Pancreas (tissue), 10 donors: ENCODE measurements at regions not wholly inside any gene's neighbourhood (a gene's known extent, or its start where the extent isn't known, plus 50 kb on each side); places are given as distances from the start of the nearest gene placed in this dataset.

Source experiments
- ATAC-seq, 4 donors: fragments of 200-7000 bp; cut with Tn5 transposase; one replicate each; pipeline versions ENCODE4 v1.8.0 to v1.9.1; 2020; ENCODE audit warnings: mild to moderate bottlenecking in 4 of 4, moderate library complexity in 4 of 4
- DNase-seq, 6 donors: peaks; one replicate each; pipeline ENCODE4 v3.0.0-alpha.2; 2020
- FAIRE-seq: peaks from 2 replicates; lab custom pipeline; 2012; peaks lifted over from hg19 to GRCh38; lab: Jason Lieb, UNC
- H3K27ac ChIP-seq, 4 donors: fragments of 200-600 bp; sonication (generic); 1 replicate in 3 of 4; 2 replicates in 1 of 4; pipeline versions ENCODE4 v1.5.0 to v1.8.0; 2020
- H3K27me3 ChIP-seq, 4 donors: fragments of 200-600 bp; one replicate each; pipeline ENCODE4 v1.8.0; 2021
- H3K36me3 ChIP-seq, 3 donors: fragments of 200-600 bp; sonication (generic) in 1 of 3; one replicate each; pipeline versions ENCODE4 v1.5.0 to v1.8.0; 2020 to 2021
- H3K4me1 ChIP-seq, 3 donors: fragments of 200-600 bp; one replicate each; pipeline ENCODE4 v1.8.0; 2021
- H3K4me3 ChIP-seq, 4 donors: fragments of 200-600 bp; sonication (generic) in 2 of 4; one replicate each; pipeline versions ENCODE4 v1.5.0 to v1.8.0; 2020 to 2021
- H3K9me3 ChIP-seq, 4 donors: fragments of 200-600 bp; one replicate each; pipeline ENCODE4 v1.8.0; 2021
- CTCF ChIP-seq, 4 donors: fragments of 200-600 bp; sonication (generic) in 3 of 4; IDR thresholded peaks; one replicate each; pipeline versions ENCODE4 v1.5.0 to v1.8.0; 2021; ENCODE audit warnings: antibody characterized with exemption in 4 of 4
- WGBS, 2 donors: extraction: QIAGEN DNeasy Blood & Tissue Kit; methylation state at CpG; one replicate each; pipeline ENCODE4 v1.1.7; 2013; 5-methylcytosine and 5-hydroxymethylcytosine counted together
- intact Hi-C, 3 donors: fragments of 100-400 bp; cut with DNase I; formaldehyde crosslinking; loops; one replicate each; pipeline versions ENCODE4 v1.11.1 to v1.14.2; 2022
- donor health status: healthy with polysubstance abuse.
- donor health status: DM: no; HTN: no; CAD: no; lungs with moderate emphysema.
- donor health status: DM: no; HTN: no; CAD: no.
- donor health status: control.
- donor health status: control.
- donor health status: Bipolar disorder and iron deficiency.
- donor health status: DM: yes; HTN: yes; CAD: no.
- donor health status: DM: no; HTN: no; CAD: no.
- donor health status: DM: no; HTN: no; CAD: no.
- donor health status: DM: yes; HTN: yes; CAD: no.

GRCh38 chrX:67104982-67105757 is 438.7 kb upstream of the AR start:
- intact Hi-C loops, result no loop called here
- 55 to 56% methylated on average over 6 of the region's 6 CpGs for WGBS, 2 donors
- DNase-seq, result no peak
- H3K27me3 ChIP-seq, result no peaks in the 10 kb centered on the region
- no peak overlapping the region for H3K4me3 ChIP-seq
- no peak for TF ChIP-seq CTCF (IDR thresholded peaks at IDR 0.05)
- no peaks in the 10 kb centered on the region for H3K36me3 ChIP-seq
- FAIRE-seq, result no peak
- no peaks in the 10 kb centered on the region for H3K9me3 ChIP-seq
- no peaks in the 10 kb centered on the region for H3K4me1 ChIP-seq
- no peak for ATAC-seq
- H3K27ac ChIP-seq, result no peak overlapping the region

- Histone ChIP-seq H3K27me3 (no peaks in the 10 kb centered on the region), H3K4me3 (no peak overlapping the region), H3K27ac (no peak overlapping the region), H3K4me1 (no peaks in the 10 kb centered on the region), H3K9me3 (no peaks in the 10 kb centered on the region), H3K36me3 (no peaks in the 10 kb centered on the region)
- 43 to 49% methylated on average over 6 of the region's 6 CpGs for WGBS, 2 donors
- intact Hi-C loops, result no loop called here
- FAIRE-seq (no peak), DNase-seq (no peak), ATAC-seq (no peak)
- TF ChIP-seq CTCF (IDR thresholded peaks at IDR 0.05), result no peak
These were observed 443.6 kb upstream of the AR start for GRCh38 chrX:67100031-67100884.

GRCh38 chrX:67094061-67094460 is 449.8 kb upstream of the AR start:
- Histone ChIP-seq H3K27me3 (peaks cover 0 to 3% (median 0%) of the 10 kb centered on the region in 4 donors), H3K27ac (no peak overlapping the region), H3K4me3 (no peak overlapping the region), H3K36me3 (no peaks in the 10 kb centered on the region), H3K4me1 (no peaks in the 10 kb centered on the region), H3K9me3 (no peaks in the 10 kb centered on the region)
- ATAC-seq, result no peak
- FAIRE-seq, result no peak
- WGBS, 2 donors, result 74 to 77% methylated on average over 2 of the region's 2 CpGs
- no peak for TF ChIP-seq CTCF (IDR thresholded peaks at IDR 0.05)
- no peak for DNase-seq
- intact Hi-C loops, result no loop called here

- ATAC-seq (no peak), DNase-seq (no peak), FAIRE-seq (no peak)
- no peak for TF ChIP-seq CTCF (IDR thresholded peaks at IDR 0.05)
- Histone ChIP-seq H3K4me3 (no peak overlapping the region), H3K4me1 (no peaks in the 10 kb centered on the region), H3K9me3 (no peaks in the 10 kb centered on the region), H3K27ac (no peak overlapping the region), H3K27me3 (peaks cover 0 to 6% (median 0%) of the 10 kb centered on the region in 4 donors), H3K36me3 (no peaks in the 10 kb centered on the region)
- 24 to 53% methylated on average over 1 of the region's 1 CpG for WGBS, 2 donors
- intact Hi-C loops, result no loop called here
These were observed 411.9 kb upstream of the EDA2R start for GRCh38 chrX:67050760-67051159.
